ENCODE measurements at regions not wholly inside any gene's neighbourhood (a gene's known extent, or its start where the extent isn't known, plus 50 kb on each side); places are given as distances from the start of the nearest gene placed in this dataset.

DNA sequence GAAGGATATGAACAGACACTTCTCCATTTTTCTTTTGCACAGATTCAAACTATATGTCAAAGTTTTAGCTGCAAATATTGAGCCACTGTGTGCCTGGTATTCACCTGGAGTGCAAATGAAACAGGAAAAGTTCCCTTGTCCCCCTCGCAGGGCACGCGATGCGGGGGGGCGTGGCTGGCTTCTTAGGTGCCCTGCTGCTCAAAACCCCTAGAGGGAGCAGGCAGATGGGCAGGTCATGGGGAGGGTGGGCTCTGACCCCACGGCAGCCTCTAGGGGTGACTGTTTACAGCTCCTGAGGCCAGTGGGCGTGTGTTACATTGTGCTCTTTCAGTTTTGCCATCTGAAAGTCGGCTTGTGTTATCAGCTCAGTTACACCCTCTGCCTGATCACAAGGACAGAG is 931.2 kb upstream of the B3GALT2 start (continued):
- TF ChIP-seq, protein P1, sequence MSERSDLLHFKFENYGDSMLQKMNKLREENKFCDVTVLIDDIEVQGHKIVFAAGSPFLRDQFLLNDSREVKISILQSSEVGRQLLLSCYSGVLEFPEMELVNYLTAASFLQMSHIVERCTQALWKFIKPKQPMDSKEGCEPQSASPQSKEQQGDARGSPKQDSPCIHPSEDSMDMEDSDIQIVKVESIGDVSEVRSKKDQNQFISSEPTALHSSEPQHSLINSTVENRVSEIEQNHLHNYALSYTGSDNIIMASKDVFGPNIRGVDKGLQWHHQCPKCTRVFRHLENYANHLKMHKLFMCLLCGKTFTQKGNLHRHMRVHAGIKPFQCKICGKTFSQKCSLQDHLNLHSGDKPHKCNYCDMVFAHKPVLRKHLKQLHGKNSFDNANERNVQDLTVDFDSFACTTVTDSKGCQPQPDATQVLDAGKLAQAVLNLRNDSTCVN (CRISPR knock-in tag; IDR thresholded peaks at IDR 0.05) = no peak

DNA sequence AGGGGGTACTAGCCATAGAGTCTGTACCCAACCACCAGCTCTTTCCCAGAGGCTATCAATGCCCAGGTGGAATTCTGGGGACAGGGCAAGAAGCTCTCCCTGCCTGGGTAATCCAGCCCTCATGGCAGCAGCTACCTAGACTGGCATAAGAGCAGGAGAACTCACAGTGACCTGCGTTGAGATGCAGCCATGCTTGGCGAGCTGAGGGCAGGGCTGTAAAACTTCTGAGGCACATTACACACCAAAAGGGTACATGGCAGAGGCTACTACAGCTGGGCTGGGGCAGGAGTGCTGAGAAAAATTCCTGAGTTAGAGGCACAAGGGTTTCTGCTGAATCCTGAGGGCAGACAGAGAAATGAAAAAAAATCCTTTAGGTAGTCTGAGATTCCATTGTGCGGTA is 927.9 kb upstream of the B3GALT2 start:
- in situ Hi-C loops (cut with MboI) = no loop called here
- intact Hi-C loops (cut with micrococcal nuclease) = no loop called here
- Histone ChIP-seq H3K9me1 (ENCODE audit: control insufficient read depth, insufficient read depth, low read length) (no peaks in the 10 kb centered on the region), H3K27me3 (ENCODE audit: control insufficient read depth in 2 of 2, insufficient read depth in 2 of 2, low read length in 2 of 2) (no peaks in the 10 kb centered on the region), H3K9me3 (replicated peaks; ENCODE audit: control insufficient read depth, insufficient read depth, low read depth, low read length) (no peaks in the 10 kb centered on the region), H3K4me2 (ENCODE audit: insufficient read depth, low read length) (no peak overlapping the region), H3K4me3 (no peak overlapping the region), H2AFZ (ENCODE audit: low read depth, low read length) (no peak overlapping the region), H3K79me2 (ENCODE audit: control insufficient read depth, insufficient read depth, low read length) (no peaks in the 10 kb centered on the region), H3K9ac (ENCODE audit: insufficient read depth in 1 of 2, low read depth in 2 of 2, low read length in 2 of 2) (no peak overlapping the region), H3K4me1 (replicated peaks in 1 of 2; ENCODE audit: control insufficient read depth in 2 of 2, insufficient read depth in 2 of 2, low read length in 2 of 2) (0 out of 5 replicates have a peak, but pooled peaks cover 0 to 3% of the 10 kb centered on the region in 2 experiments), H3K36me3 (ENCODE audit: control insufficient read depth, insufficient read depth, low read length) (no peaks in the 10 kb centered on the region), H4K20me1 (replicated peaks; ENCODE audit: control insufficient read depth, insufficient read depth, low read length) (no peaks in the 10 kb centered on the region), H3K27ac (ENCODE audit: extremely low read depth, low read depth, low read length) (no peak overlapping the region)
- ChIA-PET POLR2A (no interaction called here), CTCF (ENCODE audit: low intra/inter-chr PET ratio) (no interaction called here)
- 2% methylated on average over 3 of the region's 3 CpGs for WGBS (ENCODE audit: insufficient coverage, low coverage, missing lambda C conversion rate)
- BruUV-seq (replicated peaks) = no TSS peak
- DNase-seq (ENCODE audit: extremely low read depth in 1 of 4, low spot score in 3 of 4) (no peak), FAIRE-seq (no peak), ATAC-seq (no peak)
- TF ChIP-seq, protein P2, sequence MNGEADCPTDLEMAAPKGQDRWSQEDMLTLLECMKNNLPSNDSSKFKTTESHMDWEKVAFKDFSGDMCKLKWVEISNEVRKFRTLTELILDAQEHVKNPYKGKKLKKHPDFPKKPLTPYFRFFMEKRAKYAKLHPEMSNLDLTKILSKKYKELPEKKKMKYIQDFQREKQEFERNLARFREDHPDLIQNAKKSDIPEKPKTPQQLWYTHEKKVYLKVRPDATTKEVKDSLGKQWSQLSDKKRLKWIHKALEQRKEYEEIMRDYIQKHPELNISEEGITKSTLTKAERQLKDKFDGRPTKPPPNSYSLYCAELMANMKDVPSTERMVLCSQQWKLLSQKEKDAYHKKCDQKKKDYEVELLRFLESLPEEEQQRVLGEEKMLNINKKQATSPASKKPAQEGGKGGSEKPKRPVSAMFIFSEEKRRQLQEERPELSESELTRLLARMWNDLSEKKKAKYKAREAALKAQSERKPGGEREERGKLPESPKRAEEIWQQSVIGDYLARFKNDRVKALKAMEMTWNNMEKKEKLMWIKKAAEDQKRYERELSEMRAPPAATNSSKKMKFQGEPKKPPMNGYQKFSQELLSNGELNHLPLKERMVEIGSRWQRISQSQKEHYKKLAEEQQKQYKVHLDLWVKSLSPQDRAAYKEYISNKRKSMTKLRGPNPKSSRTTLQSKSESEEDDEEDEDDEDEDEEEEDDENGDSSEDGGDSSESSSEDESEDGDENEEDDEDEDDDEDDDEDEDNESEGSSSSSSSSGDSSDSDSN (IDR thresholded peaks at IDR 0.05; ENCODE audit: borderline replicate concordance in 1 of 2, low read depth in 2 of 2, low read length in 2 of 2) = no peak
- TF ChIP-seq RBM15 (IDR thresholded peaks at IDR 0.05; ENCODE audit: insufficient read depth, low read length) (no peak), ZNF384 (IDR thresholded peaks at IDR 0.05; ENCODE audit: low read depth, low read length) (no peak), FOXJ2 (tag; IDR thresholded peaks at IDR 0.05) (no peak), ZFP1 (CRISPR knock-in tag; IDR thresholded peaks at IDR 0.05) (no peak), HNRNPLL (IDR thresholded peaks at IDR 0.05; ENCODE audit: low read depth, low read length, poor library complexity, severe bottlenecking) (no peak), CBX5 (IDR thresholded peaks at IDR 0.05; ENCODE audit: borderline replicate concordance, low read depth) (no peak), JUN (IDR thresholded peaks at IDR 0.05; ENCODE audit: borderline replicate concordance, low read depth, low read length) (no peak), JUN (CRISPR knock-in tag; IDR thresholded peaks at IDR 0.05; ENCODE audit: borderline replicate concordance) (no peak), GATAD2A (IDR thresholded peaks at IDR 0.05) (no peak), SMAD1 (IDR thresholded peaks at IDR 0.05; ENCODE audit: low read depth, low read length, partially characterized antibody) (no peak)
- TF ChIP-seq, protein P3, sequence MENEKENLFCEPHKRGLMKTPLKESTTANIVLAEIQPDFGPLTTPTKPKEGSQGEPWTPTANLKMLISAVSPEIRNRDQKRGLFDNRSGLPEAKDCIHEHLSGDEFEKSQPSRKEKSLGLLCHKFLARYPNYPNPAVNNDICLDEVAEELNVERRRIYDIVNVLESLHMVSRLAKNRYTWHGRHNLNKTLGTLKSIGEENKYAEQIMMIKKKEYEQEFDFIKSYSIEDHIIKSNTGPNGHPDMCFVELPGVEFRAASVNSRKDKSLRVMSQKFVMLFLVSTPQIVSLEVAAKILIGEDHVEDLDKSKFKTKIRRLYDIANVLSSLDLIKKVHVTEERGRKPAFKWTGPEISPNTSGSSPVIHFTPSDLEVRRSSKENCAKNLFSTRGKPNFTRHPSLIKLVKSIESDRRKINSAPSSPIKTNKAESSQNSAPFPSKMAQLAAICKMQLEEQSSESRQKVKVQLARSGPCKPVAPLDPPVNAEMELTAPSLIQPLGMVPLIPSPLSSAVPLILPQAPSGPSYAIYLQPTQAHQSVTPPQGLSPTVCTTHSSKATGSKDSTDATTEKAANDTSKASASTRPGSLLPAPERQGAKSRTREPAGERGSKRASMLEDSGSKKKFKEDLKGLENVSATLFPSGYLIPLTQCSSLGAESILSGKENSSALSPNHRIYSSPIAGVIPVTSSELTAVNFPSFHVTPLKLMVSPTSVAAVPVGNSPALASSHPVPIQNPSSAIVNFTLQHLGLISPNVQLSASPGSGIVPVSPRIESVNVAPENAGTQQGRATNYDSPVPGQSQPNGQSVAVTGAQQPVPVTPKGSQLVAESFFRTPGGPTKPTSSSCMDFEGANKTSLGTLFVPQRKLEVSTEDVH (IDR thresholded peaks at IDR 0.05; ENCODE audit: low read depth, partially characterized antibody) = no peak

All from K562 (cell line).